Left ventricle myocardium inferior (tissue), 1 donor: ENCODE measurements at regions not wholly inside any gene's neighbourhood (a gene's known extent, or its start where the extent isn't known, plus 50 kb on each side); places are given as distances from the start of the nearest gene placed in this dataset.

Experiments
- DNase-seq: peaks from one replicate; pipeline ENCODE4 v3.0.0-alpha.2; 2020
- H3K27ac ChIP-seq: fragments of 200-600 bp; replicated peaks from 2 replicates; pipeline ENCODE4 v1.8.0; 2021
- H3K27me3 ChIP-seq: fragments of 200-600 bp; 2 replicates; pipeline ENCODE4 v1.8.0; 2021; ENCODE audit warnings: low read depth
- H3K36me3 ChIP-seq: fragments of 200-600 bp; 2 replicates; pipeline ENCODE4 v1.8.0; 2021
- H3K4me1 ChIP-seq: fragments of 200-600 bp; 2 replicates; pipeline ENCODE4 v1.8.0; 2021
- H3K4me3 ChIP-seq: fragments of 200-600 bp; 2 replicates; pipeline ENCODE4 v1.8.0; 2021; ENCODE audit warnings: mild to moderate bottlenecking, moderate library complexity
- H3K9me3 ChIP-seq: fragments of 200-600 bp; replicated peaks from 2 replicates; pipeline ENCODE4 v1.8.0; 2021
- intact Hi-C: fragments of 100-400 bp; cut with micrococcal nuclease; formaldehyde crosslinking; loops from one replicate; pipeline ENCODE4 v1.11.0; 2022
- TF ChIP-seq, protein P1 (sequence below): fragments of 200-600 bp; IDR thresholded peaks from 2 replicates; pipeline ENCODE4 v1.8.0; 2021; ENCODE audit warnings: antibody characterized with exemption, mild to moderate bottlenecking, borderline replicate concordance
- donor health status: DM: no; HTN: yes; CAD: no; lungs with severe emphysema.

DNA sequence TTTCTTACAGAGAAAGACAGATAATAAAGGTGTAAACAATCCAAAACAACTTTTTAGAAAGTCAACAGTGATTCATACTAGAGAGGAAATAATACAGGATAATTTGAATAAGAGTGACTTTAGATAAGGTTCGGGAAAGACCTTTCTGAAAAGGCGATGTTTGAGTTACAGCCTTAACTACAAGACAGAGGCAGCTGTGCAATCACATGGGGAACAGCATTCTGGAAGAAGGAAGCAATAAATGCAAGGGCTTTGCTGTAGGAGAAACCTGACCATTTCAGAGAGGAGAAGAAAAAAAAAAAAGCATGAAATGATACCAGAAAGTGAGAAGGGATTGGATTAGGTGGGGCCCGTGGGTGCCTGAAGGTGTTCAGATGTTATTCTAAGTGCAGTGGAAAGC, 200.6 kb upstream of the ATP11B start:
- Histone ChIP-seq H3K4me3 (no peak overlapping the region), H3K36me3 (no peaks in the 10 kb centered on the region), H3K9me3 (peaks cover 5% of the 10 kb centered on the region), H3K27ac (no peak overlapping the region), H3K27me3 (peaks cover 9% of the 10 kb centered on the region), H3K4me1 (no peaks in the 10 kb centered on the region)
- intact Hi-C loops, result no loop called here
- DNase-seq, result no peak
- TF ChIP-seq, protein P1, sequence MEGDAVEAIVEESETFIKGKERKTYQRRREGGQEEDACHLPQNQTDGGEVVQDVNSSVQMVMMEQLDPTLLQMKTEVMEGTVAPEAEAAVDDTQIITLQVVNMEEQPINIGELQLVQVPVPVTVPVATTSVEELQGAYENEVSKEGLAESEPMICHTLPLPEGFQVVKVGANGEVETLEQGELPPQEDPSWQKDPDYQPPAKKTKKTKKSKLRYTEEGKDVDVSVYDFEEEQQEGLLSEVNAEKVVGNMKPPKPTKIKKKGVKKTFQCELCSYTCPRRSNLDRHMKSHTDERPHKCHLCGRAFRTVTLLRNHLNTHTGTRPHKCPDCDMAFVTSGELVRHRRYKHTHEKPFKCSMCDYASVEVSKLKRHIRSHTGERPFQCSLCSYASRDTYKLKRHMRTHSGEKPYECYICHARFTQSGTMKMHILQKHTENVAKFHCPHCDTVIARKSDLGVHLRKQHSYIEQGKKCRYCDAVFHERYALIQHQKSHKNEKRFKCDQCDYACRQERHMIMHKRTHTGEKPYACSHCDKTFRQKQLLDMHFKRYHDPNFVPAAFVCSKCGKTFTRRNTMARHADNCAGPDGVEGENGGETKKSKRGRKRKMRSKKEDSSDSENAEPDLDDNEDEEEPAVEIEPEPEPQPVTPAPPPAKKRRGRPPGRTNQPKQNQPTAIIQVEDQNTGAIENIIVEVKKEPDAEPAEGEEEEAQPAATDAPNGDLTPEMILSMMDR, result no peak

DNA sequence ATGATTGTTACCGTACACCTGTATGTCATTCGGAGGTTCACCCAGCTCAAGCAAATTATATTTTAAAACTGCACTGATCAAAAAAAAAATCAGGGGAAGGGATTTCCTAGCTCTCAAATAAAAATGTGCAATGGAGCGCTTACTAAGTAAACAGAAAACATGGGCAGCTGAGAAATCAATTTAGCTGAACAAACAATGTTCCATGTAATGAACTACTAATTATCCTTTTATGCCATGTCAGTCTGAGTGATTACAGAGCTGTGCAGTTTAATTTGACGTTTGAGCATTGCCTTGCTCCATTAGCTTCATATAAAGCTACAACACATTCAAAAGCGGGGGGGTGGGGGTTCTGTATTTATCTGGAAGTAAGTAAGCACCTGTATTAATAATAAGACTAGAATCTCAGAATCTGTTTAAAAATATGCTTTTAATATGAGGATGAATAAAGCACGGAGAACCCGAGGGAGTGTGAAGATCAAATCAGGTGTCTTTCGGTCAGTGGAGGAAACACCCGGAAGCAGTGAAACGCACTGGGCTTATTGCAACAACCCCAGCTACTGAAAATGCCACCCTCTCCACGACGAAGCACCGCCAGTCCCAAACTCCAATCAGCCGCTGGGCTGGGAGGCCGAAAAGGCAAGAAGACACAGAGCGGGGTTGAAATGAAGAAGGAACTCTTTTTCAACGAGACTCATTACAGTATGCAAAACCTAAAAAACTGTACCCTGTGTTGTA, 196.5 kb upstream of the ATP11B start:
- H3K27ac ChIP-seq, result no peak overlapping the region
- intact Hi-C loops, result no loop called here
- H3K27me3 ChIP-seq, result peaks cover 9% of the 10 kb centered on the region
- TF ChIP-seq, protein P1, result no peak
- no peaks in the 10 kb centered on the region for H3K36me3 ChIP-seq
- no peak for DNase-seq
- no peak overlapping the region for H3K4me3 ChIP-seq
- H3K9me3 ChIP-seq, result no peaks in the 10 kb centered on the region
- H3K4me1 ChIP-seq, result no peaks in the 10 kb centered on the region

DNA sequence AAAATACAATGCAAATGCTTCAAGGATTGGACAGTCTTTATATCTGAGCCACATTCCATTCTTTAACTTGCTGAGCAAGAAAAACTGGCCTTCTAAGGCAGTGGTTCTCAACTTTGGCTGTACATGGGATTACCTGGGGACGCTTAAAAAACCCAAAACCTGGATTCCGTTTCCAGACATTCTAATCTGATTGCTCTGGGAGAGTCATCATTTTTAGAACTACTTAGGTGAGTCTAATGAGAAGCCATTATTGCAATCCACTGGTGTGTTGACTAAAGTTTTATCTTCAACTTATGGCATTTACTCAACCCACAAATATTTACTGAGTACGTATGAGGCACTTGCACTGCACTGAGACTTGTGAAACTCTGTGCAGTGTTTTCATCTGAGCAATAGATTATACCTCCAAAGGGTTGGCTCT, 195.7 kb upstream of the ATP11B start:
- Histone ChIP-seq H3K9me3 (no peaks in the 10 kb centered on the region), H3K4me3 (no peak overlapping the region), H3K27ac (no peak overlapping the region), H3K36me3 (no peaks in the 10 kb centered on the region), H3K27me3 (peaks cover 9% of the 10 kb centered on the region), H3K4me1 (no peaks in the 10 kb centered on the region)
- no peak for DNase-seq
- TF ChIP-seq, protein P1, result no peak
- intact Hi-C loops, result no loop called here

DNA sequence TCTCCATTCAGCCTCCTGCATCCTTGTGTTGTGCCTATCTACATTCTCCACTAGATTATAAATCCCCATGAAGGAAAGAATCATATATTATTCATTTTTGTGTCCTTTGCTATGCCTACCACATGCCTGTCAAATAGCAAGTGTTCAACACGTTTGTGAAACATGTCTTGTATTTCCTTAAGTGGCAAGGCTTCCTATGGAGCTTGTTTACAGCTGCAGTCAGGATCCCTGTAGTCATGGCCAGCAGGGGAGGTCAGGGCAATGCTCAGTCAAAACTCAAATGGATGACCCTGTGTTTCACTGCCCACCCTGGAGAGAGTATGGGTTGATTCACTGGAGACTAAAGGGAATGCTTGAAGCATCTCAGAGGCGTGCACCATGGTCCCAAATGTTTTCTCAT, 191.7 kb upstream of the ATP11B start:
- Histone ChIP-seq H3K4me3 (no peak overlapping the region), H3K4me1 (no peaks in the 10 kb centered on the region), H3K9me3 (no peaks in the 10 kb centered on the region), H3K27ac (no peak overlapping the region), H3K27me3 (no peaks in the 10 kb centered on the region), H3K36me3 (no peaks in the 10 kb centered on the region)
- DNase-seq, result no peak
- TF ChIP-seq, protein P1, result no peak
- intact Hi-C loops, result no loop called here

DNA sequence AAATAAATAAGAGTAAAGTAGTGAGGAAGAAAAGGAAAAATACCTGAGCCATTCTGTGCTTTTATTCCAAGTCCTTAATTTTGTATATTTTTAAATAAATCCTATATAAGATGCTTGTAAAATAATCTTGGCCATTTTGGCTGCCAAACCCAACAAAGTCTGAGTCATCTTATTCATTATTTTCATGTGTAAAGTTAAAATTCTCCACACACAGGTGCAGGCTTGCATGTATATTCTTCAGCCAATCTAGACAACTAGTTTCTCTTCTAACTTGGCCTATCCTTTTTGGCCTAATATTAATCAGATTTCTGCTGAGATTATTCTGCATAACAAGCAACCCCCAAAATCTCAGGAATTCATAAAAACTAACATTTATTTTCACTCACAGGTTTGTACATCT, 189.8 kb upstream of the ATP11B start:
- TF ChIP-seq, protein P1, result no peak
- intact Hi-C loops, result no loop called here
- H3K27ac ChIP-seq, result no peak overlapping the region

More for the DNA sequence above, 189.8 kb upstream of the ATP11B start:
- H3K27me3 ChIP-seq, result no peaks in the 10 kb centered on the region
- no peaks in the 10 kb centered on the region for H3K4me1 ChIP-seq
- DNase-seq, result no peak
- no peak overlapping the region for H3K4me3 ChIP-seq
- no peaks in the 10 kb centered on the region for H3K36me3 ChIP-seq
- H3K9me3 ChIP-seq, result no peaks in the 10 kb centered on the region
